ENCODE measurements at regions not wholly inside any gene's neighbourhood (a gene's known extent, or its start where the extent isn't known, plus 50 kb on each side); places are given as distances from the start of the nearest gene placed in this dataset.

DNA sequence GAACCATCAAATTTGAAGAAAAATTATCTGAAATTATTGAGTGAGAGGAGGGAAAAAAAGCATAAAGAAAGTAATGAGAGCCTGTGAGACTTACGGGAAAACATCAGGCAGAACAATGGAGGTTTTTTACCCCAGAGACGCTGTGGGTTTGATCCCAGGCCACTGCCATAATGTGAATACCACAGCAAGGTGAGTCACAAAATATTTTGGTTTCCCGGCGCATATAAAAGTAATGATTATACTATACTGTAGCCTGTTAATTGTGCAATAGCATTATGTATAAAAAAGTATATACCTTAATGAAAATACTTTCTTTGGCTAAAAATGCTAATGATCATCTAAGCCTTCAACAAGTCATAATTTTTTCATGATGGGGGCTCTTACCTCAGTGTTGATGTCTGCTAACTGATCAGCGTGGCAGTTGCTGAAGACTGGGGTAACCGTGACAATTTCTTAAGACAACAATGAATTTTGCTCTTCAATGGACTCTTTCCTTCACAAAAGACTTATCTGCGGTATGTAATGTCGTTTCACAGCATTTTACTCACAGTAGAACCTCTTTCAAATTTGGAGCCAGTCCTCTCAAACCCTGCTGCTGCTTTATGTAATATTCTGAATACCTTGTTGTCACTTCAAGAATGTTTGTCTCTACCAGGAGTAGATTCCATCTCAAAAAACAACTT is 97.0 kb upstream of the FAM20C start:
- no peak overlapping the region for H3K4me3 ChIP-seq (ENCODE audit: low read depth, low read length)
- DNase-seq (ENCODE audit: low read depth): peak; percentile 43
- TF ChIP-seq, protein P1, sequence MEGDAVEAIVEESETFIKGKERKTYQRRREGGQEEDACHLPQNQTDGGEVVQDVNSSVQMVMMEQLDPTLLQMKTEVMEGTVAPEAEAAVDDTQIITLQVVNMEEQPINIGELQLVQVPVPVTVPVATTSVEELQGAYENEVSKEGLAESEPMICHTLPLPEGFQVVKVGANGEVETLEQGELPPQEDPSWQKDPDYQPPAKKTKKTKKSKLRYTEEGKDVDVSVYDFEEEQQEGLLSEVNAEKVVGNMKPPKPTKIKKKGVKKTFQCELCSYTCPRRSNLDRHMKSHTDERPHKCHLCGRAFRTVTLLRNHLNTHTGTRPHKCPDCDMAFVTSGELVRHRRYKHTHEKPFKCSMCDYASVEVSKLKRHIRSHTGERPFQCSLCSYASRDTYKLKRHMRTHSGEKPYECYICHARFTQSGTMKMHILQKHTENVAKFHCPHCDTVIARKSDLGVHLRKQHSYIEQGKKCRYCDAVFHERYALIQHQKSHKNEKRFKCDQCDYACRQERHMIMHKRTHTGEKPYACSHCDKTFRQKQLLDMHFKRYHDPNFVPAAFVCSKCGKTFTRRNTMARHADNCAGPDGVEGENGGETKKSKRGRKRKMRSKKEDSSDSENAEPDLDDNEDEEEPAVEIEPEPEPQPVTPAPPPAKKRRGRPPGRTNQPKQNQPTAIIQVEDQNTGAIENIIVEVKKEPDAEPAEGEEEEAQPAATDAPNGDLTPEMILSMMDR (IDR thresholded peaks at IDR 0.05; ENCODE audit: low read depth, low read length, missing control alignments): no peak
- in situ Hi-C loops (cut with HindIII; ENCODE audit: low sequenced_read_pairs): no loop called here

GRCh38 chr7:95863-96260 is 96.5 kb upstream of the FAM20C start:
- TF ChIP-seq, protein P1 (IDR thresholded peaks at IDR 0.05; ENCODE audit: low read depth, low read length, missing control alignments): no peak
- no peak for DNase-seq (ENCODE audit: low read depth)
- no peak overlapping the region for H3K4me3 ChIP-seq (ENCODE audit: low read depth, low read length)
- in situ Hi-C loops (cut with HindIII; ENCODE audit: low sequenced_read_pairs): no loop called here

GRCh38 chr7:96861-97260 is 95.5 kb upstream of the FAM20C start:
- no peak overlapping the region for H3K4me3 ChIP-seq (ENCODE audit: low read depth, low read length)
- in situ Hi-C loops (cut with HindIII; ENCODE audit: low sequenced_read_pairs): no loop called here
- TF ChIP-seq, protein P1 (IDR thresholded peaks at IDR 0.05; ENCODE audit: low read depth, low read length, missing control alignments): no peak
- no peak for DNase-seq (ENCODE audit: low read depth)

DNA sequence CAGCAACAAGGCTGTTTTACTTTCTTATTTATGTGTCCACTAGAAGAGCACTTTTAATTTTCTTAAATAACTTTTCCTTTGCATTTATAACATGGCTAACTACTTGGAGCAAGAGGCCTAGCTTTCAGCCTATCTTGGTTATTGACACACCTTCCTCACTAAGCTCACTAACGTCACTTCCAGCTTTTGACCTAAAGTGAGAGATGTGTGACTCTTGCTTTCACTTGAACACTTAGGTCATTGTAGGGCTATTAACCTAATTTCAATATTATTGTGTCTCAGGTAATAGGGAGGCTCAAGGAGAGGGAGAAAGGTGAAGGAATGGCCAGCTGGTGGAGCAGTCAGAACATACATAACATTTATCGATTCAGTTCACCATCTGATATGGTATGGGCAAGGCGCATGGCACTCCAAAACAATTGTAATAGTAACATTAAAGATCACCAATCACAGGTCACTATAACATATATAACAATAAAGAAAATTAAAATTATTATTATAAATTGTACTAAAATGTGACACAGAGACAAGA is 95.0 kb upstream of the FAM20C start:
- in situ Hi-C loops (cut with HindIII; ENCODE audit: low sequenced_read_pairs): no loop called here
- TF ChIP-seq, protein P1 (IDR thresholded peaks at IDR 0.05; ENCODE audit: low read depth, low read length, missing control alignments): no peak
- DNase-seq (ENCODE audit: low read depth): no peak
- H3K4me3 ChIP-seq (ENCODE audit: low read depth, low read length): no peak overlapping the region

DNA sequence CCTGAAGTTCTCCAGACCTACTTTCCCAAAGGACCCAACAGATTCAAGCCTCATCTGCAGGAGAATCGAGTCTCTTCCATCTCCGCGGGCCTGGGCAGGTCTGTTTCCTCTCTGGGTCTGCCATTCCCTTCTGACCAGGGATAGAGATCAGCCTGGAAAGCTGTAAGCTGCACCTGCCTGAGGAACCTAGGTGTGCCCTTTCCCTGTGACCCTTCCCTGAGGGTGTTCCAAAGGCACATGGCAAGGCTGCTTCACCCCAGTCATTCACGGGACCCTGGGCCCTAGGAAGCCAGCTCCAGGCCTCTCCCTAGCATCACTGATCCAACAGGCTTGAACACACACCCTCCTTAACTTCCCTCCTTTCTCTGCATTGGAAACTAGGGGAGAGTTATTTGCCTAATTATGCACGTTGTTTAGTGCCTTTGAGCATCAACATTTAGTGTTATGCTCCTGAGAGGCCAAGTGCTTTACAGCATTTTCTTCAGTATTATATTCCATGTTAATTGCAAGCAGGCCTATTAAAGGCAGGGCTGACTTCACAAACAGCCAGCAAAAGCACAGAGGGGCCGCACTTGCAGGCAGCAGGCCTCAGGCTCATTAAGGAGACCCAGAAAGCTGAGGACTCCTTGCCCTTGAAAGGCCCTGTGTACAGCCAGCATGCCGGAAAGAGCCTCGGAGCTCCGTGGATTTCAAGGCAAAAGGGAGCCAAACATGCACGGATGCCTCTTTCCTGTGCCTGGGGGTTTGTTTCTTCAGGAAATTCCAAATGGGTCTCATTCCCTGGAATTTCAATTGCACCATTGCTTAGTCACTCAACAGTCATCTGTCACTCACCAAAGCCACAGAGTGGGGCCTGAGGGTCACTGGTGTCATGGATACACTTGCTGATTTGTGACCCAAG is 91.0 kb upstream of the FAM20C start:
- DNase-seq (ENCODE audit: low read depth): no peak
- TF ChIP-seq, protein P1 (IDR thresholded peaks at IDR 0.05; ENCODE audit: low read depth, low read length, missing control alignments): no peak
- no peak overlapping the region for H3K4me3 ChIP-seq (ENCODE audit: low read depth, low read length)
- in situ Hi-C loops (cut with HindIII; ENCODE audit: low sequenced_read_pairs): no loop called here

DNA sequence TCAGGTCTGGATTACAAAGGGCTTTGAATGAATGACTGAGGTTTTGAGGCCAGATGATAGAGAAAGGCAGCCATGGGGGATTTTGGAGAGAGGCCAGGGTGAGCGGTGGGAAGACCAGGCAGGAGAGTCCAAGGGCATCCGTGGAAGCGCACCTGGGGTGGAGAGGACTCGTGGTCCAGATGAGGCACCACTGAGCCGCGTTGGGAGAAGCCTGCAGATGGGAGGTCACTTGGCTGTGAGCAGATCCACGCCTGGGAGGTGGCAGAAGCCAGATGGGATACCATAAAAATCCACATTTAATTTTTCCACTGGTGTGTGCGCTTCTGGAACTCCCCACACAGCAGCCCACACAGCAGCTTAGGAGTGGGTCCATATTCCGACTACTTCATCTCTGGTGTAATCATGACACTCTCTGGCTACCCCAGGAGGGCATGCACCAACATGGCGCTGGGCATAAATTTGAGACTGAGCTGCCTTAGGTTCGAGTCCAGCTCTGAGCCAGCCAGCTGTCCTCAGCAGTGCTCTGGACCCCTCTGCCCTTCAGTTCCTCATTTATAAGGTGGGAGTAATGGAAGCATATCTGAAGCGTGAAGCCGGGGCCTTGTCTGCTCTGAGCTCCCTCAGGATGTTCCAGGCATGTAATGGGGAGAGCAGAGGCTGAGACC is 90.2 kb upstream of the FAM20C start:
- no peak overlapping the region for H3K4me3 ChIP-seq (ENCODE audit: low read depth, low read length)
- DNase-seq (ENCODE audit: low read depth): no peak
- TF ChIP-seq, protein P1 (IDR thresholded peaks at IDR 0.05; ENCODE audit: low read depth, low read length, missing control alignments): no peak
- in situ Hi-C loops (cut with HindIII; ENCODE audit: low sequenced_read_pairs): no loop called here
